HEK293 (cell line): ENCODE measurements at regions not wholly inside any gene's neighbourhood (a gene's known extent, or its start where the extent isn't known, plus 50 kb on each side); places are given as distances from the start of the nearest gene placed in this dataset.

ENCODE experiments used
- CTCF ChIA-PET: fragments of 350-600 bp; formaldehyde crosslinking; extraction: SDS; loops from one replicate; lab custom pipeline; 2021; ENCODE audit warnings: antibody characterized with exemption; lab: Yijun Ruan, JAX
- POLR2A ChIA-PET: fragments of 300-600 bp; formaldehyde crosslinking; extraction: SDS; loops from one replicate; lab custom pipeline; 2020; ENCODE audit warnings: antibody characterized with exemption, inconsistent platforms; lab: Yijun Ruan, JAX
- H3K27ac ChIP-seq: fragments of 200-500 bp; sonication (Bioruptor generic); 2 replicates; pipeline ENCODE4 v1.5.1; 2014; ENCODE audit warnings: low read depth, low read length, control low read depth, inconsistent platforms; ENCODE audit errors: extremely low read depth
- H3K36me3 ChIP-seq, 2 experiments: fragments of 200-500 bp in 1 of 2; sonication (Bioruptor generic) in 1 of 2; 1 replicate in 1 of 2; 2 replicates in 1 of 2; pipeline ENCODE4 v1.5.1; 2014 to 2017; ENCODE audit warnings: inconsistent platforms in 2 of 2, low read length in 2 of 2; ENCODE audit not compliant: control insufficient read depth in 2 of 2, insufficient read depth in 1 of 2
- H3K4me1 ChIP-seq: fragments of 200-500 bp; sonication (Bioruptor generic); 2 replicates; pipeline ENCODE4 v1.5.1; 2014; ENCODE audit warnings: mild to moderate bottlenecking, low read length, inconsistent platforms; ENCODE audit not compliant: control insufficient read depth, insufficient read depth
- H3K4me3 ChIP-seq: 2 replicates; pipeline ENCODE4 v1.5.1; 2011; ENCODE audit warnings: low read depth, mild to moderate bottlenecking, control low read depth, low read length, moderate library complexity
- H3K9me3 ChIP-seq: fragments of 200-500 bp; sonication (Bioruptor generic); 2 replicates; pipeline ENCODE4 v1.5.1; 2014; ENCODE audit warnings: low read depth, low read length, inconsistent platforms; ENCODE audit not compliant: control insufficient read depth, insufficient read depth
- ZBTB1 ChIP-seq: fragments of 450-650 bp; formaldehyde crosslinking; IDR thresholded peaks from 2 replicates; pipeline ENCODE4 v1.5.1; 2016; ENCODE audit warnings: missing biosample characterization, missing genetic modification characterization
- ZNF2 ChIP-seq: fragments of 450-650 bp; formaldehyde crosslinking; IDR thresholded peaks from 2 replicates; pipeline ENCODE4 v1.5.1; 2016; ENCODE audit warnings: missing biosample characterization, missing genetic modification characterization
- ZNF48 ChIP-seq: fragments of 450-650 bp; formaldehyde crosslinking; IDR thresholded peaks from 2 replicates; pipeline ENCODE4 v1.5.1; 2016; ENCODE audit warnings: missing biosample characterization, missing genetic modification characterization
- ZNF558 ChIP-seq: fragments of 450-650 bp; formaldehyde crosslinking; IDR thresholded peaks from 2 replicates; pipeline ENCODE4 v1.5.1; 2016; ENCODE audit warnings: missing biosample characterization, missing genetic modification characterization
- ZNF624 ChIP-seq: fragments of 450-650 bp; formaldehyde crosslinking; IDR thresholded peaks from 2 replicates; pipeline ENCODE4 v1.5.1; 2017; ENCODE audit warnings: missing biosample characterization, missing genetic modification characterization
- ZNF777 ChIP-seq: fragments of 450-650 bp; formaldehyde crosslinking; IDR thresholded peaks from 2 replicates; pipeline ENCODE4 v1.5.1; 2017; ENCODE audit warnings: missing biosample characterization, missing genetic modification characterization, borderline replicate concordance
- TF ChIP-seq, protein P1 (sequence below): fragments of 450-650 bp; formaldehyde crosslinking; IDR thresholded peaks from 2 replicates; pipeline ENCODE4 v1.5.1; 2016; ENCODE audit warnings: missing biosample characterization, missing genetic modification characterization
- TF ChIP-seq, protein P2 (sequence below): fragments of 450-650 bp; formaldehyde crosslinking; IDR thresholded peaks from 2 replicates; pipeline ENCODE4 v1.5.1; 2016; ENCODE audit warnings: missing biosample characterization, missing genetic modification characterization
- TF ChIP-seq, protein P3 (sequence below): fragments of 450-650 bp; formaldehyde crosslinking; IDR thresholded peaks from 2 replicates; pipeline ENCODE4 v1.5.1; 2016; ENCODE audit warnings: missing biosample characterization, missing genetic modification characterization
- TF ChIP-seq, protein P4 (sequence below): fragments of 450-650 bp; formaldehyde crosslinking; conservative IDR thresholded peaks from 2 replicates; pipeline ENCODE4 v1.5.1; 2016; ENCODE audit warnings: low read depth, missing biosample characterization, missing genetic modification characterization
- TF ChIP-seq, protein P5 (sequence below): fragments of 450-650 bp; formaldehyde crosslinking; IDR thresholded peaks from 2 replicates; pipeline ENCODE4 v1.5.1; 2016; ENCODE audit warnings: missing biosample characterization, missing genetic modification characterization, low read depth

DNA sequence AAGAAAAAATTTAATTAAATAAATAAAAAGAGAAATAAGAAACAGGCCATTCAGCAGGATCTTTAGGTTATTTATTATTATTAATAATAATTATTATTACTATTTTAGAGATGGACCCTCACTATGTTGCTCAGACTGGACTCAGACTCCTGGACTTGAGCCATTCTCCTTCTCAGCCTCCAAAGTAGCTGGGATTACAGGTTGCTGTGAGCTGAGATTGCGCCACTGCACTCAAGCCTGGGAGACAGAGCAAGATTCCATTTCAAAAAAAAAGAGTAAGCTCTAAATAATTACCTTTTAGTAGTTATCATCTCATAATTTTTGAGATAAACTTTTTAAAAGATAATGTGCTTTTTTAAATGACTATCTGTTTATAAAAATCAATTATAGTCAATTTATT is 1102.8 kb upstream of the GJE1 start (continued):
- TF ChIP-seq, protein P1, sequence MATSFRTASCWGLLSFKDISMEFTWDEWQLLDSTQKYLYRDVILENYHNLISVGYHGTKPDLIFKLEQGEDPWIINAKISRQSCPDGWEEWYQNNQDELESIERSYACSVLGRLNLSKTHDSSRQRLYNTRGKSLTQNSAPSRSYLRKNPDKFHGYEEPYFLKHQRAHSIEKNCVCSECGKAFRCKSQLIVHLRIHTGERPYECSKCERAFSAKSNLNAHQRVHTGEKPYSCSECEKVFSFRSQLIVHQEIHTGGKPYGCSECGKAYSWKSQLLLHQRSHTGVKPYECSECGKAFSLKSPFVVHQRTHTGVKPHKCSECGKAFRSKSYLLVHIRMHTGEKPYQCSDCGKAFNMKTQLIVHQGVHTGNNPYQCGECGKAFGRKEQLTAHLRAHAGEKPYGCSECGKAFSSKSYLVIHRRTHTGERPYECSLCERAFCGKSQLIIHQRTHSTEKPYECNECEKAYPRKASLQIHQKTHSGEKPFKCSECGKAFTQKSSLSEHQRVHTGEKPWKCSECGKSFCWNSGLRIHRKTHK (tag by site-specific recombination), result no peak
- TF ChIP-seq, protein P2, sequence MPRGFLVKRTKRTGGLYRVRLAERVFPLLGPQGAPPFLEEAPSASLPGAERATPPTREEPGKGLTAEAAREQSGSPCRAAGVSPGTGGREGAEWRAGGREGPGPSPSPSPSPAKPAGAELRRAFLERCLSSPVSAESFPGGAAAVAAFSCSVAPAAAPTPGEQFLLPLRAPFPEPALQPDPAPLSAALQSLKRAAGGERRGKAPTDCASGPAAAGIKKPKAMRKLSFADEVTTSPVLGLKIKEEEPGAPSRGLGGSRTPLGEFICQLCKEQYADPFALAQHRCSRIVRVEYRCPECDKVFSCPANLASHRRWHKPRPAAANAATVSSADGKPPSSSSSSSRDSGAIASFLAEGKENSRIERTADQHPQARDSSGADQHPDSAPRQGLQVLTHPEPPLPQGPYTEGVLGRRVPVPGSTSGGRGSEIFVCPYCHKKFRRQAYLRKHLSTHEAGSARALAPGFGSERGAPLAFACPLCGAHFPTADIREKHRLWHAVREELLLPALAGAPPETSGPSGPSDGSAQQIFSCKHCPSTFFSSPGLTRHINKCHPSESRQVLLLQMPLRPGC (tag by site-specific recombination), result no peak
- TF ChIP-seq, protein P3, sequence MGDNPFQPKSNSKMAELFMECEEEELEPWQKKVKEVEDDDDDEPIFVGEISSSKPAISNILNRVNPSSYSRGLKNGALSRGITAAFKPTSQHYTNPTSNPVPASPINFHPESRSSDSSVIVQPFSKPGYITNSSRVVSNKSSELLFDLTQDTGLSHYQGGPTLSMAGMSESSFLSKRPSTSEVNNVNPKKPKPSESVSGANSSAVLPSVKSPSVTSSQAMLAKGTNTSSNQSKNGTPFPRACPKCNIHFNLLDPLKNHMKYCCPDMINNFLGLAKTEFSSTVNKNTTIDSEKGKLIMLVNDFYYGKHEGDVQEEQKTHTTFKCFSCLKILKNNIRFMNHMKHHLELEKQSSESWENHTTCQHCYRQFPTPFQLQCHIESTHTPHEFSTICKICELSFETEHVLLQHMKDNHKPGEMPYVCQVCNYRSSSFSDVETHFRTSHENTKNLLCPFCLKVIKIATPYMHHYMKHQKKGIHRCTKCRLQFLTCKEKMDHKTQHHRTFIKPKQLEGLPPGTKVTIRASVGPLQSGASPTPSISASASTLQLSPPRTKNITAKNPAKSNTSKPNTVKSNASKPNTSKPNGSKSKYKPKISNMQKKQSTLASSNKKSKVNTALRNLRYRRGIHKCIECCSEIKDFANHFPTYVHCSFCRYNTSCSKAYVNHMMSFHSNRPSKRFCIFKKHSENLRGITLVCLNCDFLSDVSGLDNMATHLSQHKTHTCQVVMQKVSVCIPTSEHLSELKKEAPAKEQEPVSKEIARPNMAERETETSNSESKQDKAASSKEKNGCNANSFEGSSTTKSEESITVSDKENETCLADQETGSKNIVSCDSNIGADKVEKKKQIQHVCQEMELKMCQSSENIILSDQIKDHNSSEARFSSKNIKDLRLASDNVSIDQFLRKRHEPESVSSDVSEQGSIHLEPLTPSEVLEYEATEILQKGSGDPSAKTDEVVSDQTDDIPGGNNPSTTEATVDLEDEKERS (tag by site-specific recombination), result no peak
- no peak for TF ChIP-seq ZNF48

DNA sequence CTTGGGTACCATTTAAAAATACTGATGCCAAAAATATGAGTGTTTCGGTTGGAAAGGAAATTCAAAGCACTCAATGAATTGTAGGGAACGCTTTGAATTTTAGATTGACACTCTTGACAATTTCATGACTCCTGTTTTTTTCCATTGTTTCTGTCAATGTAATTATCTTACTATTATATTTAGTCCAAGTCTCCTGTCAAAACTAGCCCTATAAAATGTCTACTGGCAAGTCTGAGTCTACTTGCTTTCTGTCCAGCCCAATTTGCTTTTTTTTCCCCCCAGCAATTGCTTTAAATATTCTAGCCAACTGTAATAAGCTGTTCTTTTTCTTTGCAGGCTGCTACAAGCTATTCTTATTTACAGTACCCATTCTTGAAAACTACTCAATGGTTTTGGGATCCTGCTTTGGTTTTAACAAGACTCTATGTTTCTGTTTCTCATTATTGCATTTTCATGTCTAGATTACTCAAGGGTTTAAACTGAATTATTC is 1103.9 kb upstream of the GJE1 start:
- H3K4me3 ChIP-seq, result no peak overlapping the region
- CTCF ChIA-PET, result no interaction called here
- no peak overlapping the region for H3K27ac ChIP-seq
- no peaks in the 10 kb centered on the region for H3K9me3 ChIP-seq
- no peaks in the 10 kb centered on the region for H3K36me3 ChIP-seq
- no peaks in the 10 kb centered on the region for H3K4me1 ChIP-seq
- POLR2A ChIA-PET, result no interaction called here
- no peak for TF ChIP-seq ZNF777 (tag by site-specific recombination)

DNA sequence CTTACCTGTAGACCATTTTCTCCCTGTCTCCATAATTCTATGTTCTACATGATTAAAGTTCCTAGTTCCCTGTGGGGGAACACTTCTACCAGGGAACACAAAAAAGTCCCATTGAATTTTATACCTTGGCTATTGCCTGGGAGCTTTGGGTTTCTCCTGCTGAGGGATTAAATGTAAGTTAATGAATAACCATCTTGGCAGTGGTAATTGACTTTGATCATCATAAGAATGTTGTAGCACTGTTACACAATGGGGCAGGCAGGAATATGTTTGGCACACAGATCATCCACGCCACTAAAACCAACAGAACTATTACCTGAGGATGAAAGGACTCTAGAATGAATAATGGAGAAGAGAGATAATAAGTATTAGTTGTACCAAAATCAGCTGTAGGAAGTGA is 1106.2 kb upstream of the GJE1 start:
- no peak overlapping the region for H3K27ac ChIP-seq
- TF ChIP-seq, protein P4, sequence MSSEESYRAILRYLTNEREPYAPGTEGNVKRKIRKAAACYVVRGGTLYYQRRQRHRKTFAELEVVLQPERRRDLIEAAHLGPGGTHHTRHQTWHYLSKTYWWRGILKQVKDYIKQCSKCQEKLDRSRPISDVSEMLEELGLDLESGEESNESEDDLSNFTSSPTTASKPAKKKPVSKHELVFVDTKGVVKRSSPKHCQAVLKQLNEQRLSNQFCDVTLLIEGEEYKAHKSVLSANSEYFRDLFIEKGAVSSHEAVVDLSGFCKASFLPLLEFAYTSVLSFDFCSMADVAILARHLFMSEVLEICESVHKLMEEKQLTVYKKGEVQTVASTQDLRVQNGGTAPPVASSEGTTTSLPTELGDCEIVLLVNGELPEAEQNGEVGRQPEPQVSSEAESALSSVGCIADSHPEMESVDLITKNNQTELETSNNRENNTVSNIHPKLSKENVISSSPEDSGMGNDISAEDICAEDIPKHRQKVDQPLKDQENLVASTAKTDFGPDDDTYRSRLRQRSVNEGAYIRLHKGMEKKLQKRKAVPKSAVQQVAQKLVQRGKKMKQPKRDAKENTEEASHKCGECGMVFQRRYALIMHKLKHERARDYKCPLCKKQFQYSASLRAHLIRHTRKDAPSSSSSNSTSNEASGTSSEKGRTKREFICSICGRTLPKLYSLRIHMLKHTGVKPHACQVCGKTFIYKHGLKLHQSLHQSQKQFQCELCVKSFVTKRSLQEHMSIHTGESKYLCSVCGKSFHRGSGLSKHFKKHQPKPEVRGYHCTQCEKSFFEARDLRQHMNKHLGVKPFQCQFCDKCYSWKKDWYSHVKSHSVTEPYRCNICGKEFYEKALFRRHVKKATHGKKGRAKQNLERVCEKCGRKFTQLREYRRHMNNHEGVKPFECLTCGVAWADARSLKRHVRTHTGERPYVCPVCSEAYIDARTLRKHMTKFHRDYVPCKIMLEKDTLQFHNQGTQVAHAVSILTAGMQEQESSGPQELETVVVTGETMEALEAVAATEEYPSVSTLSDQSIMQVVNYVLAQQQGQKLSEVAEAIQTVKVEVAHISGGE (tag by site-specific recombination), result no peak
- TF ChIP-seq, protein P5, sequence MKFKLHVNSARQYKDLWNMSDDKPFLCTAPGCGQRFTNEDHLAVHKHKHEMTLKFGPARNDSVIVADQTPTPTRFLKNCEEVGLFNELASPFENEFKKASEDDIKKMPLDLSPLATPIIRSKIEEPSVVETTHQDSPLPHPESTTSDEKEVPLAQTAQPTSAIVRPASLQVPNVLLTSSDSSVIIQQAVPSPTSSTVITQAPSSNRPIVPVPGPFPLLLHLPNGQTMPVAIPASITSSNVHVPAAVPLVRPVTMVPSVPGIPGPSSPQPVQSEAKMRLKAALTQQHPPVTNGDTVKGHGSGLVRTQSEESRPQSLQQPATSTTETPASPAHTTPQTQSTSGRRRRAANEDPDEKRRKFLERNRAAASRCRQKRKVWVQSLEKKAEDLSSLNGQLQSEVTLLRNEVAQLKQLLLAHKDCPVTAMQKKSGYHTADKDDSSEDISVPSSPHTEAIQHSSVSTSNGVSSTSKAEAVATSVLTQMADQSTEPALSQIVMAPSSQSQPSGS, result no peak
- TF ChIP-seq ZNF2 (tag by site-specific recombination), result no peak
- TF ChIP-seq ZNF624, result no peak
- TF ChIP-seq ZNF558, result no peak
- no peak for TF ChIP-seq ZBTB1
- POLR2A ChIA-PET, result no interaction called here
- no peaks in the 10 kb centered on the region for H3K4me1 ChIP-seq
- H3K36me3 ChIP-seq, result no peaks in the 10 kb centered on the region
- no peak overlapping the region for H3K4me3 ChIP-seq
- CTCF ChIA-PET, result no interaction called here
- no peaks in the 10 kb centered on the region for H3K9me3 ChIP-seq
